ENCODE measurements at regions not wholly inside any gene's neighbourhood (a gene's known extent, or its start where the extent isn't known, plus 50 kb on each side); places are given as distances from the start of the nearest gene placed in this dataset.

DNA sequence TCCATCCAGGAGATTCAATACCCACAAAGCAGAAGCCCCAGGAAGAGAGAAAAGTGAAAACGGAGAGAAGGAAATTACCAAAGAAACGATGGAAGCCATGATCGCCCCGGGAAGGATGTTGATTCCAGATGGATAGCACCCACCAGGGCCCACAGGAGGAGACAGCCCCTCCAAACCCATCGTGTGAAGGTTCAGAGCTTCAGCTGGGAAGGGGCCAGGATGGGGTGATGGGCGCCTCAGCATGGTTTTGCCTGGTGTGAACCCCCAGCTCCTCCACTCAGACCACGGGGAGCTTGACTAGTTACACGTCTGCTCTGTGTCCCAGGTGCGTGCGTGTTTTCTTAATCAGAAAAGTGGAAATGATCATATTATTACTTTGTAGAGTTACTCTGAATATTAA, 264.5 kb downstream of the EIPR1 start:
- TF ChIP-seq, protein P1, sequence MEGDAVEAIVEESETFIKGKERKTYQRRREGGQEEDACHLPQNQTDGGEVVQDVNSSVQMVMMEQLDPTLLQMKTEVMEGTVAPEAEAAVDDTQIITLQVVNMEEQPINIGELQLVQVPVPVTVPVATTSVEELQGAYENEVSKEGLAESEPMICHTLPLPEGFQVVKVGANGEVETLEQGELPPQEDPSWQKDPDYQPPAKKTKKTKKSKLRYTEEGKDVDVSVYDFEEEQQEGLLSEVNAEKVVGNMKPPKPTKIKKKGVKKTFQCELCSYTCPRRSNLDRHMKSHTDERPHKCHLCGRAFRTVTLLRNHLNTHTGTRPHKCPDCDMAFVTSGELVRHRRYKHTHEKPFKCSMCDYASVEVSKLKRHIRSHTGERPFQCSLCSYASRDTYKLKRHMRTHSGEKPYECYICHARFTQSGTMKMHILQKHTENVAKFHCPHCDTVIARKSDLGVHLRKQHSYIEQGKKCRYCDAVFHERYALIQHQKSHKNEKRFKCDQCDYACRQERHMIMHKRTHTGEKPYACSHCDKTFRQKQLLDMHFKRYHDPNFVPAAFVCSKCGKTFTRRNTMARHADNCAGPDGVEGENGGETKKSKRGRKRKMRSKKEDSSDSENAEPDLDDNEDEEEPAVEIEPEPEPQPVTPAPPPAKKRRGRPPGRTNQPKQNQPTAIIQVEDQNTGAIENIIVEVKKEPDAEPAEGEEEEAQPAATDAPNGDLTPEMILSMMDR (IDR thresholded peaks at IDR 0.05): no peak
- no peak for TF ChIP-seq POLR2AphosphoS5 (IDR thresholded peaks at IDR 0.05)

Data from sigmoid colon (tissue), 4 donors.